ENCODE measurements at regions not wholly inside any gene's neighbourhood (a gene's known extent, or its start where the extent isn't known, plus 50 kb on each side); places are given as distances from the start of the nearest gene placed in this dataset.

GRCh38 chr21:30963502-30963901, 74.8 kb downstream of the KRTAP19-8 start:
- no peak for DNase-seq
- Histone ChIP-seq H3K9me2 (no peaks in the 10 kb centered on the region), H3F3A (replicated peaks; ENCODE audit: insufficient read depth) (no peaks in the 10 kb centered on the region), H3K27ac (ENCODE audit: low read depth in 2 of 2, low read length in 1 of 2) (no peak overlapping the region), H3K36me3 (replicated peaks in 1 of 2; ENCODE audit: control insufficient read depth in 1 of 2, insufficient read depth in 2 of 2, low read length in 1 of 2) (no peaks in the 10 kb centered on the region), H4K20me1 (ENCODE audit: insufficient read depth) (no peaks in the 10 kb centered on the region), H3K4me2 (no peak overlapping the region), H3K79me2 (ENCODE audit: insufficient read depth) (no peaks in the 10 kb centered on the region), H3K4me3 (ENCODE audit: low read depth in 2 of 2, low read length in 1 of 2) (no peak overlapping the region), H3K9me3 (no peaks in the 10 kb centered on the region), H3K27me3 (ENCODE audit: insufficient read depth) (no peaks in the 10 kb centered on the region; the same call in 1 of the 2 replicates), H3K9ac (no peak overlapping the region), H2AFZ (ENCODE audit: low read depth) (no peak overlapping the region), H3K4me1 (ENCODE audit: control insufficient read depth in 1 of 2, insufficient read depth in 2 of 2, low read depth in 1 of 2, low read length in 1 of 2) (no peaks in the 10 kb centered on the region)
- ChIA-PET CTCF (no interaction called here), POLR2A (no interaction called here)
- TF ChIP-seq FOXM1 (IDR thresholded peaks at IDR 0.05; ENCODE audit: low read depth) = no peak
- TF ChIP-seq RCOR1 (IDR thresholded peaks at IDR 0.05; ENCODE audit: low read length) = no peak
- TF ChIP-seq CHD2 (IDR thresholded peaks at IDR 0.05; ENCODE audit: low read length, partially characterized antibody) = no peak
- TF ChIP-seq IRF3 (IDR thresholded peaks at IDR 0.05; ENCODE audit: low read depth, low read length) = no peak
- no peak for TF ChIP-seq FOSL2 (IDR thresholded peaks at IDR 0.05; ENCODE audit: borderline replicate concordance, low read depth)
- no peak for TF ChIP-seq RAD21 (IDR thresholded peaks at IDR 0.05; ENCODE audit: low read length)
- no peak for TF ChIP-seq JUND (IDR thresholded peaks at IDR 0.05)
- TF ChIP-seq GABPA (IDR thresholded peaks at IDR 0.05; ENCODE audit: low read depth) = no peak
- TF ChIP-seq NFIC (IDR thresholded peaks at IDR 0.05; ENCODE audit: borderline replicate concordance) = no peak
- TF ChIP-seq, protein P1, sequence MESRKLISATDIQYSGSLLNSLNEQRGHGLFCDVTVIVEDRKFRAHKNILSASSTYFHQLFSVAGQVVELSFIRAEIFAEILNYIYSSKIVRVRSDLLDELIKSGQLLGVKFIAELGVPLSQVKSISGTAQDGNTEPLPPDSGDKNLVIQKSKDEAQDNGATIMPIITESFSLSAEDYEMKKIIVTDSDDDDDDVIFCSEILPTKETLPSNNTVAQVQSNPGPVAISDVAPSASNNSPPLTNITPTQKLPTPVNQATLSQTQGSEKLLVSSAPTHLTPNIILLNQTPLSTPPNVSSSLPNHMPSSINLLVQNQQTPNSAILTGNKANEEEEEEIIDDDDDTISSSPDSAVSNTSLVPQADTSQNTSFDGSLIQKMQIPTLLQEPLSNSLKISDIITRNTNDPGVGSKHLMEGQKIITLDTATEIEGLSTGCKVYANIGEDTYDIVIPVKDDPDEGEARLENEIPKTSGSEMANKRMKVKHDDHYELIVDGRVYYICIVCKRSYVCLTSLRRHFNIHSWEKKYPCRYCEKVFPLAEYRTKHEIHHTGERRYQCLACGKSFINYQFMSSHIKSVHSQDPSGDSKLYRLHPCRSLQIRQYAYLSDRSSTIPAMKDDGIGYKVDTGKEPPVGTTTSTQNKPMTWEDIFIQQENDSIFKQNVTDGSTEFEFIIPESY (IDR thresholded peaks at IDR 0.05; ENCODE audit: borderline replicate concordance, low read depth) = no peak
- no peak for TF ChIP-seq GATA2 (CRISPR knock-in tag; IDR thresholded peaks at IDR 0.05)
- no peak for TF ChIP-seq RXRA (IDR thresholded peaks at IDR 0.05; ENCODE audit: borderline replicate concordance, low read depth)
- no peak for TF ChIP-seq FOXJ3 (CRISPR knock-in tag; IDR thresholded peaks at IDR 0.05)
- no peak for TF ChIP-seq TEAD4 (IDR thresholded peaks at IDR 0.05; ENCODE audit: borderline replicate concordance, insufficient read depth)
- TF ChIP-seq, protein P2, sequence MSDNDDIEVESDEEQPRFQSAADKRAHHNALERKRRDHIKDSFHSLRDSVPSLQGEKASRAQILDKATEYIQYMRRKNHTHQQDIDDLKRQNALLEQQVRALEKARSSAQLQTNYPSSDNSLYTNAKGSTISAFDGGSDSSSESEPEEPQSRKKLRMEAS (IDR thresholded peaks at IDR 0.05; ENCODE audit: low read depth) = no peak
- TF ChIP-seq, protein P3, sequence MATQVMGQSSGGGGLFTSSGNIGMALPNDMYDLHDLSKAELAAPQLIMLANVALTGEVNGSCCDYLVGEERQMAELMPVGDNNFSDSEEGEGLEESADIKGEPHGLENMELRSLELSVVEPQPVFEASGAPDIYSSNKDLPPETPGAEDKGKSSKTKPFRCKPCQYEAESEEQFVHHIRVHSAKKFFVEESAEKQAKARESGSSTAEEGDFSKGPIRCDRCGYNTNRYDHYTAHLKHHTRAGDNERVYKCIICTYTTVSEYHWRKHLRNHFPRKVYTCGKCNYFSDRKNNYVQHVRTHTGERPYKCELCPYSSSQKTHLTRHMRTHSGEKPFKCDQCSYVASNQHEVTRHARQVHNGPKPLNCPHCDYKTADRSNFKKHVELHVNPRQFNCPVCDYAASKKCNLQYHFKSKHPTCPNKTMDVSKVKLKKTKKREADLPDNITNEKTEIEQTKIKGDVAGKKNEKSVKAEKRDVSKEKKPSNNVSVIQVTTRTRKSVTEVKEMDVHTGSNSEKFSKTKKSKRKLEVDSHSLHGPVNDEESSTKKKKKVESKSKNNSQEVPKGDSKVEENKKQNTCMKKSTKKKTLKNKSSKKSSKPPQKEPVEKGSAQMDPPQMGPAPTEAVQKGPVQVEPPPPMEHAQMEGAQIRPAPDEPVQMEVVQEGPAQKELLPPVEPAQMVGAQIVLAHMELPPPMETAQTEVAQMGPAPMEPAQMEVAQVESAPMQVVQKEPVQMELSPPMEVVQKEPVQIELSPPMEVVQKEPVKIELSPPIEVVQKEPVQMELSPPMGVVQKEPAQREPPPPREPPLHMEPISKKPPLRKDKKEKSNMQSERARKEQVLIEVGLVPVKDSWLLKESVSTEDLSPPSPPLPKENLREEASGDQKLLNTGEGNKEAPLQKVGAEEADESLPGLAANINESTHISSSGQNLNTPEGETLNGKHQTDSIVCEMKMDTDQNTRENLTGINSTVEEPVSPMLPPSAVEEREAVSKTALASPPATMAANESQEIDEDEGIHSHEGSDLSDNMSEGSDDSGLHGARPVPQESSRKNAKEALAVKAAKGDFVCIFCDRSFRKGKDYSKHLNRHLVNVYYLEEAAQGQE (IDR thresholded peaks at IDR 0.05; ENCODE audit: low read depth, low read length) = no peak
- WGBS (ENCODE audit: low lambda C conversion rate) = 0% methylated on average over 3 of the region's 3 CpGs
